ENCODE measurements at regions not wholly inside any gene's neighbourhood (a gene's known extent, or its start where the extent isn't known, plus 50 kb on each side); places are given as distances from the start of the nearest gene placed in this dataset.

DNA sequence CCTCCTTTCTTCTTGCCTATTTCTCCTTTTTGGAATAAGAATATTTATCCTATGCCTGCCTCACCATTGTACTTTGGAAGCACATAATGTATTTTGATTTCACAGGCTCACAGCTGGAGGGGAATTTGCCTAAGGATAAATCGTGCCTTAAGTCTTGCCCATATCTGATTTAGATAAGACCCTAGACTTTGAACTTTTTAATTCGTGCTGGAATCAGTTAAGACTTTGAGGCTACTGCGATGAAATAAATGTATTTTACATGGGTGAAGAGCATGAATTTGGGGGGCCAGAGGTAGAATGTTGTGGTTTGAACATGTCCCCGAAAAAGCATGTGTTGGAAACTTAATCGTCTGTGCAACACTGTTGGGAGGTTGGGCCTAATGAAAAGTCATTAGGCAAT, 648.8 kb downstream of the EPHA7 start:
- intact Hi-C loops (cut with micrococcal nuclease; ENCODE audit: unreplicated experiment), result no loop called here
- H3K9me3 ChIP-seq, result no peaks in the 10 kb centered on the region
- CTCF ChIA-PET, result no interaction called here
- peaks cover 5% of the 10 kb centered on the region; the same call in 1 of the 2 replicates for H3K4me1 ChIP-seq
- H3K36me3 ChIP-seq (ENCODE audit: control insufficient read depth, insufficient read depth, low read length), result no peaks in the 10 kb centered on the region
- no peaks in the 10 kb centered on the region for H3K27me3 ChIP-seq (replicated peaks; ENCODE audit: control insufficient read depth, insufficient read depth, low read length)
- H3K36me3 Mint-ChIP-seq (ENCODE audit: insufficient read depth, unreplicated experiment), result no peaks in the 10 kb centered on the region
- DNase-seq, result no peak
- peaks cover 5% of the 10 kb centered on the region for H3K4me1 Mint-ChIP-seq (ENCODE audit: low read depth, unreplicated experiment)
- H3K4me3 Mint-ChIP-seq (ENCODE audit: unreplicated experiment), result no peak overlapping the region
- no peak for TF ChIP-seq CTCF (IDR thresholded peaks at IDR 0.05; ENCODE audit: insufficient read depth in 1 of 2, low read depth in 1 of 2, low read length in 1 of 2, severe bottlenecking in 1 of 2, unreplicated experiment in 1 of 2)
- no peaks in the 10 kb centered on the region for H3K27me3 Mint-ChIP-seq (ENCODE audit: insufficient read depth, unreplicated experiment)
- no peak overlapping the region for H3K27ac Mint-ChIP-seq (ENCODE audit: unreplicated experiment)
- H3K9me3 Mint-ChIP-seq (ENCODE audit: unreplicated experiment), result no peaks in the 10 kb centered on the region
- POLR2A ChIA-PET, result no interaction called here
- BruUV-seq (replicated peaks), result no TSS peak
- no peak overlapping the region for H3K4me3 ChIP-seq (ENCODE audit: low read depth, low read length)

GRCh38 chr6:92767101-92767500, 652.3 kb downstream of the EPHA7 start:
- peaks cover 5% of the 10 kb centered on the region; the same call in 1 of the 2 replicates for H3K4me1 ChIP-seq
- Mint-ChIP-seq H3K27me3 (ENCODE audit: insufficient read depth, unreplicated experiment) (no peaks in the 10 kb centered on the region), H3K4me1 (ENCODE audit: low read depth, unreplicated experiment) (peaks cover 5% of the 10 kb centered on the region), H3K9me3 (ENCODE audit: unreplicated experiment) (no peaks in the 10 kb centered on the region), H3K4me3 (ENCODE audit: unreplicated experiment) (no peak overlapping the region), H3K36me3 (ENCODE audit: insufficient read depth, unreplicated experiment) (no peaks in the 10 kb centered on the region), H3K27ac (ENCODE audit: unreplicated experiment) (no peak overlapping the region)
- ChIA-PET CTCF (no interaction called here), POLR2A (no interaction called here)
- BruUV-seq (replicated peaks), result no TSS peak
- no peaks in the 10 kb centered on the region for H3K27me3 ChIP-seq (replicated peaks; ENCODE audit: control insufficient read depth, insufficient read depth, low read length)
- DNase-seq, result no peak
- no peaks in the 10 kb centered on the region for H3K9me3 ChIP-seq
- no peaks in the 10 kb centered on the region for H3K36me3 ChIP-seq (ENCODE audit: control insufficient read depth, insufficient read depth, low read length)
- no peak overlapping the region for H3K4me3 ChIP-seq (ENCODE audit: low read depth, low read length)
- no peak for TF ChIP-seq CTCF (IDR thresholded peaks at IDR 0.05; ENCODE audit: insufficient read depth in 1 of 2, low read depth in 1 of 2, low read length in 1 of 2, severe bottlenecking in 1 of 2, unreplicated experiment in 1 of 2)
- intact Hi-C loops (cut with micrococcal nuclease; ENCODE audit: unreplicated experiment), result no loop called here

GRCh38 chr6:92763680-92764079, 655.7 kb downstream of the EPHA7 start:
- Mint-ChIP-seq H3K4me3 (ENCODE audit: unreplicated experiment) (no peak overlapping the region), H3K27me3 (ENCODE audit: insufficient read depth, unreplicated experiment) (peaks cover 3% of the 10 kb centered on the region), H3K36me3 (ENCODE audit: insufficient read depth, unreplicated experiment) (no peaks in the 10 kb centered on the region), H3K4me1 (ENCODE audit: low read depth, unreplicated experiment) (no peaks in the 10 kb centered on the region), H3K27ac (ENCODE audit: unreplicated experiment) (no peak overlapping the region), H3K9me3 (ENCODE audit: unreplicated experiment) (no peaks in the 10 kb centered on the region)
- ChIA-PET CTCF (no interaction called here), POLR2A (no interaction called here)
- intact Hi-C loops (cut with micrococcal nuclease; ENCODE audit: unreplicated experiment), result no loop called here
- Histone ChIP-seq H3K4me1 (no peaks in the 10 kb centered on the region), H3K4me3 (ENCODE audit: low read depth, low read length) (no peak overlapping the region), H3K36me3 (ENCODE audit: control insufficient read depth, insufficient read depth, low read length) (no peaks in the 10 kb centered on the region), H3K9me3 (no peaks in the 10 kb centered on the region), H3K27me3 (replicated peaks; ENCODE audit: control insufficient read depth, insufficient read depth, low read length) (no peaks in the 10 kb centered on the region)
- TF ChIP-seq CTCF (IDR thresholded peaks at IDR 0.05; ENCODE audit: insufficient read depth in 1 of 2, low read depth in 1 of 2, low read length in 1 of 2, severe bottlenecking in 1 of 2, unreplicated experiment in 1 of 2), result no peak
- no peak for DNase-seq
- no TSS peak for BruUV-seq (replicated peaks)

Measured in Caco-2 (cell line).